Upper lobe of left lung (tissue), 6 donors: ENCODE measurements at regions not wholly inside any gene's neighbourhood (a gene's known extent, or its start where the extent isn't known, plus 50 kb on each side); places are given as distances from the start of the nearest gene placed in this dataset.

ENCODE experiments used
- ATAC-seq, 2 donors: fragments of 200-7000 bp; cut with Tn5 transposase; one replicate each; pipeline ENCODE4 v1.9.1; 2022; ENCODE audit warnings: mild to moderate bottlenecking in 2 of 2, moderate library complexity in 2 of 2; ENCODE audit not compliant: low FRiP score in 2 of 2
- DNase-seq, 2 donors: peaks; one replicate each; pipeline ENCODE4 v3.0.0-alpha.2; 2019 to 2020
- H3K27ac ChIP-seq, 4 donors: fragments of 200-600 bp; sonication (generic); one replicate each; pipeline ENCODE4 v1.5.1; 2016 to 2019
- H3K27me3 ChIP-seq, 4 donors: fragments of 200-600 bp; sonication (generic); one replicate each; pipeline ENCODE4 v1.5.1; 2017 to 2019
- H3K36me3 ChIP-seq, 4 donors: fragments of 200-600 bp; sonication (generic); one replicate each; pipeline ENCODE4 v1.5.1; 2016 to 2019
- H3K4me1 ChIP-seq, 4 donors: fragments of 200-600 bp; sonication (generic); one replicate each; pipeline ENCODE4 v1.5.1; 2018 to 2019
- H3K4me3 ChIP-seq, 4 donors: fragments of 200-600 bp; sonication (generic); one replicate each; pipeline ENCODE4 v1.5.1; 2017 to 2019; ENCODE audit warnings: mild to moderate bottlenecking in 2 of 4, moderate library complexity in 1 of 4
- H3K9me3 ChIP-seq, 4 donors: fragments of 200-600 bp; sonication (generic); one replicate each; pipeline ENCODE4 v1.5.1; 2018 to 2019
- CTCF ChIP-seq, 6 experiments: fragments of 450-650 bp in 4 of 6; fragments of 200-600 bp in 2 of 6; sonication (generic) in 2 of 6; IDR thresholded peaks; one replicate each; pipeline ENCODE4 v1.5.1; 2016 to 2019; ENCODE audit warnings: antibody characterized with exemption in 6 of 6
- EP300 ChIP-seq, 4 donors: sonication (generic); formaldehyde crosslinking; IDR thresholded peaks; one replicate each; pipeline ENCODE4 v1.5.1; 2017; ENCODE audit warnings: antibody characterized with exemption in 4 of 4, control low read depth in 2 of 4
- POLR2A ChIP-seq, 4 donors: fragments of 450-650 bp; IDR thresholded peaks; one replicate each; pipeline ENCODE4 v1.5.1; 2016 to 2017; ENCODE audit warnings: antibody characterized with exemption in 4 of 4, mild to moderate bottlenecking in 2 of 4
- POLR2AphosphoS5 ChIP-seq, 2 donors: sonication (generic); formaldehyde crosslinking; IDR thresholded peaks; one replicate each; pipeline ENCODE4 v1.5.1; 2017; ENCODE audit warnings: antibody characterized with exemption in 2 of 2
- WGBS, 2 donors: methylation state at CpG; one replicate each; pipeline ENCODE4 v1.1.5; 2017 to 2018; 5-methylcytosine and 5-hydroxymethylcytosine counted together
- donor health status: DM: no; HTN: no; CAD: no; lungs with moderate emphysema.
- donor health status: DM: no; HTN: yes; CAD: no; lungs with severe emphysema.

DNA sequence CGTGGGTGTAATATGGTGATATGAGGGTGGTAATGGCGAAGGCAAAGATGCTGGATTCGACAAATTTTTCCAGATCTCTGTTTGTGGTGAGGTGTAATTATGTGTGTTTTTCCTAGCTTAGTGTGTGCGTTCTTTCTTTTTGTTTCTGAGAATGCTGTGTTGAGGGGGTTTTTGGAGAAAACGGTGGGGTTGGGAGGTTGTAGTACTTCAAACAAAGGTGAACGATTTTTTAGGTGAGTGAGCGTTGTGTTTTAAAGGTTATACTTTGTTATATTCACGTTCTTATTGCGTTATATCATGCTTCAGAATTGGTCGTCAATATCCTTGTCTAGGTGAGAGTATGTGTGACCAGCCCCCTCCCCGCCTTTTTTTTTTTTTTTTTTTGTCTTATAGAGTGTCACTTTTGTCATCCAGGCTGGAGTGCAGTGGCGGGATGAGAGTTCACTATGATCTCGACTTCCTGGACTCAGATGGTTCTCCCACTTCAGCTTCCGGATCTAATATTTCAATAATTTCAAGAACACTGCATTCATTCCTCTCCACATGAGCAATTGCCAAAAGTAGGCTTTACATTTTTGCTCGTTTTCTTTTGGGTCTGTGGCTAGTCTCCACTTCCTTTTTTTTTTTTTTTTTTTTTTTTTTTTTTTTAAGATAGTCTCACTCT is 82.2 kb upstream of the RNU2-1 start:
- DNase-seq (no peak), ATAC-seq (no peak)
- H3K27ac ChIP-seq: no peak overlapping the region
- H3K4me1 ChIP-seq: no peaks in the 10 kb centered on the region
- TF ChIP-seq POLR2A (IDR thresholded peaks at IDR 0.05) (no peak), POLR2AphosphoS5 (IDR thresholded peaks at IDR 0.05) (no peak), EP300 (IDR thresholded peaks at IDR 0.05) (no peak), CTCF (IDR thresholded peaks at IDR 0.05) (no peak)
- H3K4me3 ChIP-seq: no peak overlapping the region
- peaks cover 0 to 5% (median 0%) of the 10 kb centered on the region in 4 donors for H3K9me3 ChIP-seq
- no peaks in the 10 kb centered on the region for H3K27me3 ChIP-seq
- WGBS, 2 donors: 1 to 2% methylated on average over 15 of the region's 15 CpGs
- no peaks in the 10 kb centered on the region for H3K36me3 ChIP-seq

DNA sequence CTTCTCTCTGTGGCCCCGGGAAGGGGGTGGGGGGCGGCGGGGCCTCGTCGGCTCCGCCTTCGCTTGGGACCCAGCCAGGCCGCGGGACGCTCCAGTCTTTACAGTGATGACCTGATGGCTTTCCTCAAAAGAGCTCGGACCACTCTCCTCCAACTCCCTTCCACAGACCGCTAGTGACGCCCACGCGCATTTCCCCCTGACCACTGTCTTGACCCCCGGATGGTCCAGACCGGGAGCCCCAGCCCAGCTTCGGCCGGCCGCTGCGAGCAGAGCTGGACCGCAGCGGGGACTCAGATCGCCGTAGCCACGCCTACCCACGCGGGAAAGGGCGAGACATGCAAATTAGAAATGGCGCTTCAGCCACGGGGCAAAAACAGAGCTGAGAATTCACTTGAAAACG is 81.6 kb upstream of the RNU2-1 start:
- Histone ChIP-seq H3K9me3 (peaks cover 0 to 5% (median 0%) of the 10 kb centered on the region in 4 donors), H3K27me3 (no peaks in the 10 kb centered on the region), H3K27ac (no peak overlapping the region), H3K4me3 (no peak overlapping the region), H3K4me1 (no peaks in the 10 kb centered on the region), H3K36me3 (no peaks in the 10 kb centered on the region)
- 0 to 2% methylated on average over 9 to 30 of the region's 32 CpGs for WGBS, 2 donors
- DNase-seq (no peak), ATAC-seq (no peak)
- TF ChIP-seq POLR2AphosphoS5 (IDR thresholded peaks at IDR 0.05) (no peak), POLR2A (IDR thresholded peaks at IDR 0.05) (no peak), EP300 (IDR thresholded peaks at IDR 0.05) (no peak), CTCF (IDR thresholded peaks at IDR 0.05) (no peak)

- H3K27me3 ChIP-seq: no peaks in the 10 kb centered on the region
- H3K4me3 ChIP-seq: no peak overlapping the region
- H3K9me3 ChIP-seq: peaks cover 0 to 3% (median 0%) of the 10 kb centered on the region in 4 donors
- H3K27ac ChIP-seq: no peak overlapping the region
- no peak for DNase-seq
- H3K4me1 ChIP-seq: no peaks in the 10 kb centered on the region
- no peaks in the 10 kb centered on the region for H3K36me3 ChIP-seq
- ATAC-seq: no peak
- no peak for TF ChIP-seq POLR2AphosphoS5 (IDR thresholded peaks at IDR 0.05)
- no peak for TF ChIP-seq EP300 (IDR thresholded peaks at IDR 0.05)
- no peak for TF ChIP-seq CTCF (IDR thresholded peaks at IDR 0.05)
- TF ChIP-seq POLR2A (IDR thresholded peaks at IDR 0.05): no peak
- WGBS, 2 donors: 90 to 93% methylated on average over 3 of the region's 3 CpGs
Observed at GRCh38 chr17:43314611-43315011, 80.8 kb upstream of the RNU2-1 start.

DNA sequence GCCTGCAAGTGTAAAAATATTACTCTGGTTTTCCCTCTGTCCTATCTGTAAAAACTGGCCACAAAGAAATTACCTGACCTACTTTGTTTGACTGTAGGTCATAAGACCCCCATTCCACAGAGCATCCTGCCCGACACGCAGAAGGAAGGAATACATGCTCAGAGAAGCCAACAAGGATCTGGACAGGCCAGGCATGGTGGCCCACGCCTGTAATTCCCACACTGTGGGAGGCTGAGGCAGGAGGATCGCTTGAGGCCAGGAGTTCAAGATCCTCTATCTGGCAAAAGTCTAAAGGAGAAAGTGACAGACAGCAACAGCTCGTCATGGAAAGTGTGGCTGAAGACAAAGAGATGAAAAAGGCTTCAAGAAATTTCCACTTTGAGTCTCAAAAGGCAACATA is 78.2 kb upstream of the RNU2-1 start:
- ATAC-seq (no peak), DNase-seq (no peak)
- Histone ChIP-seq H3K4me1 (no peaks in the 10 kb centered on the region), H3K27me3 (no peaks in the 10 kb centered on the region), H3K4me3 (no peak overlapping the region), H3K9me3 (no peaks in the 10 kb centered on the region), H3K36me3 (no peaks in the 10 kb centered on the region), H3K27ac (no peak overlapping the region)
- TF ChIP-seq EP300 (IDR thresholded peaks at IDR 0.05): no peak
- TF ChIP-seq POLR2AphosphoS5 (IDR thresholded peaks at IDR 0.05): no peak
- TF ChIP-seq CTCF (IDR thresholded peaks at IDR 0.05): no peak
- TF ChIP-seq POLR2A (IDR thresholded peaks at IDR 0.05): no peak
- WGBS, 2 donors: 91 to 92% methylated on average over 5 of the region's 5 CpGs
